ENCODE measurements at regions not wholly inside any gene's neighbourhood (a gene's known extent, or its start where the extent isn't known, plus 50 kb on each side); places are given as distances from the start of the nearest gene placed in this dataset.

DNA sequence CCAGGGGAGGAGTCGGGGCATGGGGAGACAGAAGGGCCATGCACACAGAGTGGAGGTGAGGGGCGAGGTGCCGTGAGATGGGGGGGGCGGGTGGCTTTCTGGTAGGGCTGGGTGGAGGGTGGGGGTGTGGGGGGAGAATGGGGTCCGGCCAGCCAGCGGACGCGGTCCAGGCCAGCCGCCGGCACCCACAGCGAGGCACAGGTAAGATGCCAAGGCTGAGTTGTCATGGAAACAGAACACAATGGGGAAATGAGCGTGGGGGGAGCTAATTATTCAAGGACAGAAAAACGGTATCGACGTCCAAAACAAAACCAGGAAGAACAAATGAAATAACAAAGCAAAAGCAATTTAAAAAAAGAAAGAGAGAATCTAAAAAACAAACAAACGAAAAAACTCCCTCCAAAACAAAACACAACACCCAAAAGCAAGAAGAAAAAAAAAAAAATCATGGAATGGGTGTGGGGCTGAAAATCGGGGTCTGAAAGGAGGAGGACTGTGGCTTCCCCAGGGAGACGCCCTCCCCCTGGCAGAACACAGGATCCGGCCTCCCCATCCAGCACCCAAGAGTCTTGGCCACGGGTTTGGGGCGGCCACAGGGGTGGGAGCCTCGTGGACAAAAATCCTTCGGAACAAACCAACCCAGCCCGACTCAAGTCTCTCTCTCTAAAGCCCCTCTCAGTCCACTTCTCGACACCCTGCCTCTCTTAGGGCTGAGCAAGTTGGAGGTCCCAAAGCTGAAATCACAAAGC, 92.5 kb downstream of the PTPRS start:
- TF ChIP-seq CTCF (conservative IDR thresholded peaks at IDR 0.05; ENCODE audit: low read depth, low read length) (no peak), EZH2phosphoT487 (IDR thresholded peaks at IDR 0.05; ENCODE audit: borderline replicate concordance, low read length) (no peak), EZH2 (IDR thresholded peaks at IDR 0.05; ENCODE audit: low read length, unreplicated experiment) (no peak)

All from PC-3 (cell line).